ENCODE measurements at regions not wholly inside any gene's neighbourhood (a gene's known extent, or its start where the extent isn't known, plus 50 kb on each side); places are given as distances from the start of the nearest gene placed in this dataset.

GRCh38 chr11:98099371-98099770 is 921.4 kb upstream of the CNTN5 start:
- DNase-seq: no peak

GRCh38 chr11:98100689-98101088 is 920.1 kb upstream of the CNTN5 start:
- no peak for DNase-seq

- no peak for DNase-seq
Observed at GRCh38 chr11:98101329-98101728, 919.4 kb upstream of the CNTN5 start.

GRCh38 chr11:98104249-98104648 is 916.5 kb upstream of the CNTN5 start:
- no peak for DNase-seq

GRCh38 chr11:98107736-98108135 is 913.0 kb upstream of the CNTN5 start:
- DNase-seq: no peak

GRCh38 chr11:98110030-98110429 is 910.7 kb upstream of the CNTN5 start:
- DNase-seq: no peak

- no peak for DNase-seq
Observed at GRCh38 chr11:98115873-98116272, 904.9 kb upstream of the CNTN5 start.

- DNase-seq: no peak
Observed at GRCh38 chr11:98130117-98130625, 890.6 kb upstream of the CNTN5 start.

- DNase-seq: no peak
Observed at GRCh38 chr11:98136357-98136756, 884.4 kb upstream of the CNTN5 start.

- DNase-seq: no peak
Observed at GRCh38 chr11:98137437-98137836, 883.3 kb upstream of the CNTN5 start.

- no peak for DNase-seq
Observed at GRCh38 chr11:98143661-98144060, 877.1 kb upstream of the CNTN5 start.

- DNase-seq: no peak
Observed at GRCh38 chr11:98153752-98154151, 867.0 kb upstream of the CNTN5 start.

GRCh38 chr11:98155696-98156095 is 865.1 kb upstream of the CNTN5 start:
- no peak for DNase-seq

- no peak for DNase-seq
Observed at GRCh38 chr11:98177925-98178324, 842.8 kb upstream of the CNTN5 start.

- DNase-seq: no peak
Observed at GRCh38 chr11:98180511-98180910, 840.2 kb upstream of the CNTN5 start.

GRCh38 chr11:98180921-98181320 is 839.8 kb upstream of the CNTN5 start:
- no peak for DNase-seq

- no peak for DNase-seq
Observed at GRCh38 chr11:98183034-98183433, 837.7 kb upstream of the CNTN5 start.

- no peak for DNase-seq
Observed at GRCh38 chr11:98185245-98185644, 835.5 kb upstream of the CNTN5 start.

GRCh38 chr11:98194611-98195010 is 826.1 kb upstream of the CNTN5 start:
- DNase-seq: no peak

- no peak for DNase-seq
Observed at GRCh38 chr11:98195300-98195699, 825.4 kb upstream of the CNTN5 start.

- no peak for DNase-seq
Observed at GRCh38 chr11:98207086-98207485, 813.7 kb upstream of the CNTN5 start.

GRCh38 chr11:98227278-98227677 is 793.5 kb upstream of the CNTN5 start:
- no peak for DNase-seq

- no peak for DNase-seq
Observed at GRCh38 chr11:98230678-98231077, 790.1 kb upstream of the CNTN5 start.

GRCh38 chr11:98234698-98235097 is 786.1 kb upstream of the CNTN5 start:
- no peak for DNase-seq

GRCh38 chr11:98243897-98244296 is 776.9 kb upstream of the CNTN5 start:
- no peak for DNase-seq

- DNase-seq: no peak
Observed at GRCh38 chr11:98260983-98261382, 759.8 kb upstream of the CNTN5 start.
